Tibial artery (tissue), 4 donors: ENCODE measurements at regions not wholly inside any gene's neighbourhood (a gene's known extent, or its start where the extent isn't known, plus 50 kb on each side); places are given as distances from the start of the nearest gene placed in this dataset.

ENCODE experiments used
- DNase-seq, 2 donors: peaks; one replicate each; pipeline ENCODE4 v3.0.0-alpha.2; 2019
- H3K27ac ChIP-seq, 2 donors: fragments of 200-600 bp; sonication (generic) in 1 of 2; 1 replicate in 1 of 2; 2 replicates in 1 of 2; pipeline ENCODE4 v1.5.1; 2018 to 2019; ENCODE audit warnings: mild to moderate bottlenecking in 1 of 2
- H3K27me3 ChIP-seq, 2 donors: fragments of 200-600 bp; sonication (generic) in 1 of 2; one replicate each; pipeline versions ENCODE4 v1.5.1 to v1.6.0; 2016 to 2019
- H3K36me3 ChIP-seq, 3 donors: fragments of 200-600 bp; sonication (generic) in 2 of 3; one replicate each; pipeline ENCODE4 v1.5.1; 2016 to 2019; ENCODE audit warnings: mild to moderate bottlenecking in 2 of 3
- H3K4me1 ChIP-seq, 4 donors: fragments of 200-600 bp; sonication (generic) in 2 of 4; 1 replicate in 3 of 4; 2 replicates in 1 of 4; pipeline ENCODE4 v1.5.1; 2016 to 2019
- H3K4me3 ChIP-seq, 2 donors: fragments of 200-600 bp; sonication (generic) in 1 of 2; 1 replicate in 1 of 2; 2 replicates in 1 of 2; pipeline ENCODE4 v1.5.1; 2018 to 2019; ENCODE audit warnings: mild to moderate bottlenecking in 2 of 2
- H3K9me3 ChIP-seq, 3 donors: fragments of 200-600 bp; sonication (generic) in 1 of 3; one replicate each; pipeline ENCODE4 v1.5.1; 2016 to 2019
- CTCF ChIP-seq, 2 experiments: fragments of 200-600 bp in 1 of 2; fragments of 450-650 bp in 1 of 2; IDR thresholded peaks; one replicate each; pipeline ENCODE4 v1.5.1; 2017 to 2019; ENCODE audit warnings: antibody characterized with exemption in 2 of 2, mild to moderate bottlenecking in 1 of 2, moderate library complexity in 1 of 2
- intact Hi-C: fragments of 100-400 bp; cut with DNase I; formaldehyde crosslinking; loops from one replicate; pipeline ENCODE4 v1.15.0; 2023; ENCODE audit warnings: low total_unique reads

DNA sequence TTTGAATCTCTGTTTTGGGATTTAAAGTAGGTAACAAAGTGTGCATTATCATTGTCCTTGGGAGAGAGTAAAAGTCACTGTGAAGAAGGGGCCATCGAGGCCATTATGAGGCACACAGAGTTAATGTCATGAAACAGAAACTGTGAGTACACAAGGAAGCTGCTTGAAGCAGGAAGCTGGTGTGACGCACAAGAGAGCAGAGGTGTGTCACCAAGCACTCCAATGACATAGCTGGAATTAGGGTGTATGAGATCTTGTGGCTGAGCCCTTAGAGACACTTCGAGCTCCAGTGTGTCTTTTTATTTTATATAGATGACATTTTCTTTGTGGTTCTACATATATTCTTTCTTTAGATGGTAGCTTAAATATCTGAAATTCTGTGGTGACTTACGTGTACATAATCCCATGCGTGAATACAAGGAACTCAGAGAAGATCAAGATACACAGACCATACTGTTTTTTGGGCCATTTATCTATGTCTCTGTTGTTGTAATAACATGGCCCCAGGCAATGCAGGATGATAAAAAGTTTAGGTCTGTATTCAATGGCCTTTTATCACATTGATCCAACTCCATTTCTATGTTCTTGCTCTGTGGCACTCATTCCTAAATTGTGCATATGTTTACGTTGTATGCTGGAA, 164.7 kb upstream of the FAM98A start:
- intact Hi-C loops: no loop called here
- no peak for TF ChIP-seq CTCF (IDR thresholded peaks at IDR 0.05)
- no peak for DNase-seq
- no peaks in the 10 kb centered on the region for H3K36me3 ChIP-seq
- no peak overlapping the region for H3K4me3 ChIP-seq
- H3K27ac ChIP-seq: no peak overlapping the region
- no peaks in the 10 kb centered on the region for H3K4me1 ChIP-seq
- H3K27me3 ChIP-seq: no peaks in the 10 kb centered on the region
- peaks cover 0 to 6% (median 0%) of the 10 kb centered on the region in 3 donors for H3K9me3 ChIP-seq

DNA sequence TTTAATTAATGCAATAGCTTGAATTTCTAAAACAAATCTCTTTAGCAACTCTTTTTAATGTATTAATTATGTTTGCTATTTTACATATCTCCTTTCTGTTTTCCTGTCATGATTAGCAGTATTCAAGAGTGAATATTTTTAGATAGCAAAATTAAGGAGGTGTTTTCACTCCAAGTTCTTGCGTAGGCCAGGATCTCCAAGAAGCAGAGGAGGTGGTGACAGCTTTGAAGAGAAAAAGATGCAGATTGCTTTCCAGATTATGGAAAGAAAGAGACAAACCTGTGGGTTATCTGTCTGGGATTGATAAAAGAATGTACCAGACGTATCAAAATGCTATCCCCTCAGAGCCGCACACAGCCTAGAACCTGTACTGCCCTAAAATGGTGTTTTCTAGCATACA, 163.5 kb upstream of the FAM98A start:
- Histone ChIP-seq H3K27me3 (no peaks in the 10 kb centered on the region), H3K27ac (no peak overlapping the region), H3K9me3 (peaks cover 0 to 6% (median 0%) of the 10 kb centered on the region in 3 donors), H3K36me3 (no peaks in the 10 kb centered on the region), H3K4me1 (no peaks in the 10 kb centered on the region), H3K4me3 (no peak overlapping the region)
- intact Hi-C loops: no loop called here
- TF ChIP-seq CTCF (IDR thresholded peaks at IDR 0.05): no peak
- no peak for DNase-seq

DNA sequence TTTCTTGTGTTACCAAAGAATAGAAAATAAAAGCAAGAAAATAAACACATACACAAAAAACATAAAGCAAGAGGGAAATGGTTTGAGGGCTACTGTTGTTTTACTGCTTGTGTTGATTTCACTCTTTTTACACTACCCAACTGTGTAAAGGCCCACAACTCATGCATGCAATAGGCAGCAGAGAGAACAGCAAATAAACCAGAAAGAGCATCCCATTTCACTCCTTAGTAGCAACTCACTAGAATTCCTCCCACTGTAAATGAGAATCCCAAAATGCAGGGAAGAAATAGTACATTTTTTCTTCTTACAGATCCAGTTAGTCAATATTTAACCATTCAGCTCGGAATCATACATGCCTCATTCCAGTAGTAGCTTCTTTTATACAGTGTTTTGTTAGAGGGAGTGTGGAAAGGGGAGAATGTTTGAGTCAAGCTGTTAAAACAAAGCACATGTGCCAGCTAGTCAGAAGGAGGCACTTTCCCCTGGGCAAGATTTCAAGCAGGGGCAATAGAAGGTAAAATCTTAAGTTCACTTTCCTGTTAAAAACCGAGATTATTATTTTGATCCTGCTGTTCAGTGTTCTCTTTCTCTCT, 147.2 kb upstream of the FAM98A start:
- no peak overlapping the region for H3K4me3 ChIP-seq
- H3K9me3 ChIP-seq: peaks cover 0 to 14% (median 4%) of the 10 kb centered on the region in 3 donors
- TF ChIP-seq CTCF (IDR thresholded peaks at IDR 0.05): no peak
- no peaks in the 10 kb centered on the region for H3K4me1 ChIP-seq
- H3K36me3 ChIP-seq: no peaks in the 10 kb centered on the region
- no peak overlapping the region for H3K27ac ChIP-seq
- DNase-seq: no peak
- intact Hi-C loops: no loop called here
- no peaks in the 10 kb centered on the region for H3K27me3 ChIP-seq

DNA sequence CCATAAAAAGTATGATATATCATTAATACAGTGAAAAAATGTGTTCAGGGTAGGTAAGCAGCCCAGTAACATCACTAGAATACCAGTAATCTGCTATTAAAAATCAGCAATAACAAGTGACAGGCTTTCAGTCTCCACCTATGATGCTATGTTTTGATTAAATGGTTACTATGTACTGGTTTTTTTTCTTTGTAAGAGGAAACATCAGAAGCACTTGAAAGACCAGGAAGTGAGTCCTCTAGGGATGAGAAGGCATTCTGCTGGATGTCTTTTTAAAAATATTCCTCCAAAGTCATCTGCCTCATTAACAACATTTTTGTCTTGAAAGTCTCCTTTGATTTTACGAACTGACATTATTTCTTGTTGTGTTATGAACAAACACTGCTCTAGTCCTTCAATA, 136.0 kb upstream of the FAM98A start:
- Histone ChIP-seq H3K4me1 (no peaks in the 10 kb centered on the region), H3K36me3 (no peaks in the 10 kb centered on the region), H3K27ac (no peak overlapping the region), H3K27me3 (no peaks in the 10 kb centered on the region), H3K4me3 (no peak overlapping the region), H3K9me3 (no peaks in the 10 kb centered on the region)
- DNase-seq: no peak
- intact Hi-C loops: no loop called here
- TF ChIP-seq CTCF (IDR thresholded peaks at IDR 0.05): no peak

DNA sequence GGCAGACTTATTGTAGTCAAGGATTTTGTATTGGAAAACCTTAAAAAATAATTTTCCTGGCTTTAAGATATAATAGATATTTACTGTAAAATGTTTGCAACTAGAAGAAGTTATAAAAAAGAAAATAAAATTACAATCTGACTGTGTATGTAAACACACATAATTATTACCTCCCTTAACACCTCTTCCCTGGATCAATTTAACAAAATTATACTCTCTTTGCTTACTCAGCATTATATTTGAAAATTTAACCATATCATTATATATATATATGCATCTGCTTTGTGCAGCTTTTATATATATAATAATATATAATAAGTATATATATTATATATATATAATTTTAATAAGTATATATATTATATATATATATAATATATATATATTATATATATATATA, 131.7 kb upstream of the FAM98A start:
- TF ChIP-seq CTCF (IDR thresholded peaks at IDR 0.05): no peak
- H3K27ac ChIP-seq: no peak overlapping the region
- H3K9me3 ChIP-seq: no peaks in the 10 kb centered on the region
- intact Hi-C loops: no loop called here
- H3K4me3 ChIP-seq: no peak overlapping the region
- H3K27me3 ChIP-seq: no peaks in the 10 kb centered on the region
- no peaks in the 10 kb centered on the region for H3K36me3 ChIP-seq
- no peak for DNase-seq
- H3K4me1 ChIP-seq: no peaks in the 10 kb centered on the region
